GM12878 (cell line): ENCODE measurements at regions not wholly inside any gene's neighbourhood (a gene's known extent, or its start where the extent isn't known, plus 50 kb on each side); places are given as distances from the start of the nearest gene placed in this dataset.

Experiments used
- ATAC-seq: fragments of 200-7000 bp; cut with Tn5 transposase; 3 replicates; pipeline ENCODE4 v1.9.1; 2020; ENCODE audit warnings: mild to moderate bottlenecking, moderate library complexity
- BruUV-seq: library from RNA; stranded (reverse); fragments of 400-500 nt; replicated peaks from 2 replicates; lab custom pipeline; 2021; lab: Mats Ljungman, UMichigan
- CTCF ChIA-PET: fragments of 300-600 bp; sonication (Branson Sonifier 250); formaldehyde crosslinking; extraction: SDS; loops from one replicate; lab custom pipeline; 2021; ENCODE audit warnings: inconsistent platforms; lab: Yijun Ruan, JAX
- POLR2A ChIA-PET: fragments of 350-600 bp; formaldehyde crosslinking; extraction: SDS; loops from one replicate; lab custom pipeline; 2021; ENCODE audit warnings: inconsistent platforms; lab: Charles Lee
- RAD21 ChIA-PET: fragments of 300-600 bp; sonication (Branson Sonifier 250); formaldehyde crosslinking; loops from one replicate; lab custom pipeline; 2023; ENCODE audit warnings: antibody characterized with exemption; ENCODE audit not compliant: unreplicated experiment; lab: Charles Lee
- SMC1A ChIA-PET: fragments of 300-600 bp; sonication (Branson Sonifier 250); formaldehyde crosslinking; loops from one replicate; lab custom pipeline; 2023; ENCODE audit not compliant: unreplicated experiment, uncharacterized antibody; lab: Charles Lee
- DNase-seq: peaks from one replicate; pipeline ENCODE4 v3.0.0-alpha.2; 2011; ENCODE audit warnings: low read depth, low spot score
- FAIRE-seq: peaks from 3 replicates; lab custom pipeline; 2011; peaks lifted over from hg19 to GRCh38; lab: Jason Lieb, UNC
- H2AFZ ChIP-seq: 2 replicates; pipeline ENCODE4 v1.6.0; 2011; ENCODE audit warnings: low read depth, low read length, control low read depth; ENCODE audit not compliant: control insufficient read depth
- H3K27ac ChIP-seq: 2 replicates; pipeline ENCODE4 v1.5.1; 2011; ENCODE audit warnings: control low read depth; ENCODE audit not compliant: control insufficient read depth, insufficient read depth
- H3K27me3 ChIP-seq, 2 experiments: replicated peaks in 1 of 2; 2 replicates each; pipeline versions ENCODE4 v1.6.0 to v1.6.1; 2011; ENCODE audit warnings: low read length in 1 of 2; ENCODE audit not compliant: control insufficient read depth in 2 of 2, insufficient read depth in 2 of 2
- H3K36me3 ChIP-seq, 2 experiments: 2 replicates each; pipeline ENCODE4 v1.5.1; 2011; ENCODE audit warnings: low read length in 1 of 2; ENCODE audit not compliant: control insufficient read depth in 2 of 2, insufficient read depth in 2 of 2
- H3K4me1 ChIP-seq: 2 replicates; pipeline ENCODE4 v1.6.1; 2011; ENCODE audit warnings: mild to moderate bottlenecking, low read length, moderate library complexity, mixed read lengths; ENCODE audit not compliant: control insufficient read depth, insufficient read depth
- H3K4me2 ChIP-seq: 2 replicates; pipeline ENCODE4 v1.6.0; 2011; ENCODE audit warnings: control low read depth; ENCODE audit not compliant: control insufficient read depth, insufficient read depth
- H3K4me3 ChIP-seq: fragments of 200-600 bp; sonication (generic); 2 replicates; pipeline ENCODE4 v1.5.1; 2016
- H3K79me2 ChIP-seq: 2 replicates; pipeline ENCODE4 v1.6.0; 2011; ENCODE audit warnings: low read length; ENCODE audit not compliant: control insufficient read depth, insufficient read depth
- H3K9ac ChIP-seq: 2 replicates; pipeline ENCODE4 v1.8.0; 2011; ENCODE audit warnings: low read length, control low read depth, mixed read lengths; ENCODE audit not compliant: control insufficient read depth, insufficient read depth
- H3K9me3 ChIP-seq: replicated peaks from 3 replicates; pipeline ENCODE4 v1.5.1; 2011; ENCODE audit warnings: mild to moderate bottlenecking, low read length; ENCODE audit not compliant: control insufficient read depth, insufficient read depth
- H4K20me1 ChIP-seq: 2 replicates; pipeline ENCODE4 v1.6.0; 2011; ENCODE audit not compliant: control insufficient read depth, insufficient read depth
- BACH1 ChIP-seq: fragments of 450-650 bp; IDR thresholded peaks from 2 replicates; pipeline ENCODE4 v1.6.1; 2017; ENCODE audit warnings: mild to moderate bottlenecking, borderline replicate concordance
- BCL11A ChIP-seq: IDR thresholded peaks from 2 replicates; pipeline ENCODE4 v1.6.1; 2011; ENCODE audit warnings: low read depth, low read length
- CBFB ChIP-seq: IDR thresholded peaks from 2 replicates; pipeline ENCODE4 v1.6.1; 2016; ENCODE audit warnings: antibody characterized with exemption, low read depth
- E2F4 ChIP-seq: IDR thresholded peaks from 2 replicates; pipeline ENCODE4 v1.6.1; 2012; ENCODE audit warnings: low read depth, low read length, improper control_type of control experiment
- FOXM1 ChIP-seq: IDR thresholded peaks from 2 replicates; pipeline ENCODE4 v1.6.1; 2012; ENCODE audit warnings: low read depth, mild to moderate bottlenecking, inconsistent platforms, low read length, moderate library complexity
- IRF4 ChIP-seq: IDR thresholded peaks from 2 replicates; pipeline ENCODE4 v1.6.1; 2011; ENCODE audit warnings: low read depth, low read length
- MLLT1 ChIP-seq: fragments of 450-650 bp; IDR thresholded peaks from 2 replicates; pipeline ENCODE4 v1.6.1; 2016; ENCODE audit warnings: mild to moderate bottlenecking
- MTA2 ChIP-seq: fragments of 450-650 bp; IDR thresholded peaks from 2 replicates; pipeline ENCODE4 v1.6.1; 2016; ENCODE audit warnings: low read depth, mild to moderate bottlenecking, moderate library complexity
- RELB ChIP-seq: fragments of 450-650 bp; IDR thresholded peaks from 2 replicates; pipeline ENCODE4 v1.6.1; 2017; ENCODE audit warnings: low read depth, mild to moderate bottlenecking, moderate library complexity
- SIX5 ChIP-seq: IDR thresholded peaks from 2 replicates; pipeline ENCODE4 v1.6.1; 2011; ENCODE audit warnings: mild to moderate bottlenecking, low read depth, low read length, moderate library complexity; ENCODE audit not compliant: severe bottlenecking
- SKIL ChIP-seq: fragments of 450-650 bp; IDR thresholded peaks from 2 replicates; pipeline ENCODE4 v1.6.1; 2017; ENCODE audit warnings: mild to moderate bottlenecking, low read depth, inconsistent platforms; ENCODE audit not compliant: poor library complexity, severe bottlenecking
- SUPT20H ChIP-seq: IDR thresholded peaks from 2 replicates; pipeline ENCODE4 v1.6.1; 2011; ENCODE audit warnings: low read depth, mild to moderate bottlenecking, low read length, moderate library complexity, borderline replicate concordance; ENCODE audit not compliant: control insufficient read depth
- ZSCAN29 ChIP-seq: fragments of 450-650 bp; IDR thresholded peaks from 2 replicates; pipeline ENCODE4 v1.6.1; 2017; ENCODE audit warnings: mild to moderate bottlenecking, moderate library complexity
- WGBS: methylation state at CpG from one replicate; pipeline ENCODE4 v1.1.6; 2016; ENCODE audit warnings: low lambda C conversion rate; ENCODE audit not compliant: insufficient replicate concordance, insufficient coverage; ENCODE audit errors: missing lambda C conversion rate; 5-methylcytosine and 5-hydroxymethylcytosine counted together
- in situ Hi-C: fragments of 300-500 bp; cut with MboI; formaldehyde crosslinking; loops from 9 replicates; pipeline ENCODE4 v1.14.3; 2018; ENCODE audit warnings: mixed read lengths
- intact Hi-C: fragments of 100-400 bp; cut with micrococcal nuclease; formaldehyde crosslinking; loops from one replicate; pipeline ENCODE4 v1.14.2; 2022; ENCODE audit not compliant: unreplicated experiment
- TF ChIP-seq, protein P1 (sequence below): IDR thresholded peaks from 2 replicates; pipeline ENCODE4 v1.6.1; 2012; ENCODE audit warnings: mild to moderate bottlenecking, low read depth, low read length

DNA sequence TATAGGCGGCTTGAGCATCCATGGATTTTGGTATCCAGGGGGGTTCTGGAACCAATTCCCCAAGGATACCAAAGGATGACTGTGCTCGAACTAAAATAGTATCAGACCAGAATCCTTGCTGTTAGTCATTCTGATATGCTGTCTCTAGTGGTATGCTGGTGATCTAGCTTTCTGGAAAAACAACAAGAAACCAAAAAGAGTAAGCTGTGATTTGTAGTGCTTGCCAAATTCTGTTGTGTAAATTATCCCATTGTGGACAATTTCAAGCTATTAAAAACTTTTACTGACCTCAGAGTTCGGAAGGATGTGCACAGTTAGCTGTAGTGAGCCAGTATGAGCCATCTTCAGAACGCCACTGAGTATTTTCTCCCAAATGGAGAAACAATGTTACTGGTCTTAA is 99.0 kb upstream of the FBN2 start (continued):
- TF ChIP-seq SKIL, result no peak
- TF ChIP-seq CBFB, result no peak
- TF ChIP-seq, all 136 proteins: peak for 0

DNA sequence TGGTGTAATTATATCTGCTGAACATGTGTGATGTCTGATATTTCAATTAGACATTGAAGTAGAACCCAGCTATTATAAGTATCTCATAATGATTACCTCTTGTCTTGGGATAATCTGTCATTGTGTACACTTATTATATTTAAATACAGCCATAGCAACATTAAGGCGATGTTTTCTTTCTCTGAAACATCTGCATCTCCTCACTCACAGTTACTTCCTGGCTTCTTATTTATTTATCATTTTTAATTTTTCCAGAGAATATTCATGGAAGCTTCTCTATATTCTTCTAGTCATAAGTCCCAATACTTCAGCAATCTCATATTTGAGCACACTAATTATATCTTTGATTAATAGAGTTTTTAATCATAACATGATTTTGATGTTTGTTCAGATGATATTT is 103.8 kb upstream of the FBN2 start:
- 100% methylated on average over 1 of the region's 1 CpG for WGBS
- H3K27ac ChIP-seq, result no peak overlapping the region
- intact Hi-C loops, result no loop called here
- H3K79me2 ChIP-seq, result no peaks in the 10 kb centered on the region
- ChIA-PET CTCF (no interaction called here), RAD21 (no interaction called here), SMC1A (no interaction called here), POLR2A (no interaction called here)
- H3K9me3 ChIP-seq, result no peaks in the 10 kb centered on the region
- H3K4me3 ChIP-seq, result no peak overlapping the region
- no peak overlapping the region for H3K4me2 ChIP-seq
- no peak overlapping the region for H3K9ac ChIP-seq
- no peak for ATAC-seq
- H2AFZ ChIP-seq, result no peak overlapping the region
- no peak for DNase-seq
- in situ Hi-C loops, result no loop called here
- no peaks in the 10 kb centered on the region for H4K20me1 ChIP-seq
- no peaks in the 10 kb centered on the region for H3K4me1 ChIP-seq
- no peak for FAIRE-seq
- BruUV-seq, result no TSS peak
- H3K27me3 ChIP-seq, result no peaks in the 10 kb centered on the region
- no peaks in the 10 kb centered on the region for H3K36me3 ChIP-seq
- no peak for TF ChIP-seq E2F4
- TF ChIP-seq IRF4, result no peak
- no peak for TF ChIP-seq SIX5
- no peak for TF ChIP-seq BCL11A
- no peak for TF ChIP-seq MLLT1
- TF ChIP-seq MTA2, result no peak
- no peak for TF ChIP-seq ZSCAN29
- no peak for TF ChIP-seq SUPT20H
- TF ChIP-seq, protein P1, sequence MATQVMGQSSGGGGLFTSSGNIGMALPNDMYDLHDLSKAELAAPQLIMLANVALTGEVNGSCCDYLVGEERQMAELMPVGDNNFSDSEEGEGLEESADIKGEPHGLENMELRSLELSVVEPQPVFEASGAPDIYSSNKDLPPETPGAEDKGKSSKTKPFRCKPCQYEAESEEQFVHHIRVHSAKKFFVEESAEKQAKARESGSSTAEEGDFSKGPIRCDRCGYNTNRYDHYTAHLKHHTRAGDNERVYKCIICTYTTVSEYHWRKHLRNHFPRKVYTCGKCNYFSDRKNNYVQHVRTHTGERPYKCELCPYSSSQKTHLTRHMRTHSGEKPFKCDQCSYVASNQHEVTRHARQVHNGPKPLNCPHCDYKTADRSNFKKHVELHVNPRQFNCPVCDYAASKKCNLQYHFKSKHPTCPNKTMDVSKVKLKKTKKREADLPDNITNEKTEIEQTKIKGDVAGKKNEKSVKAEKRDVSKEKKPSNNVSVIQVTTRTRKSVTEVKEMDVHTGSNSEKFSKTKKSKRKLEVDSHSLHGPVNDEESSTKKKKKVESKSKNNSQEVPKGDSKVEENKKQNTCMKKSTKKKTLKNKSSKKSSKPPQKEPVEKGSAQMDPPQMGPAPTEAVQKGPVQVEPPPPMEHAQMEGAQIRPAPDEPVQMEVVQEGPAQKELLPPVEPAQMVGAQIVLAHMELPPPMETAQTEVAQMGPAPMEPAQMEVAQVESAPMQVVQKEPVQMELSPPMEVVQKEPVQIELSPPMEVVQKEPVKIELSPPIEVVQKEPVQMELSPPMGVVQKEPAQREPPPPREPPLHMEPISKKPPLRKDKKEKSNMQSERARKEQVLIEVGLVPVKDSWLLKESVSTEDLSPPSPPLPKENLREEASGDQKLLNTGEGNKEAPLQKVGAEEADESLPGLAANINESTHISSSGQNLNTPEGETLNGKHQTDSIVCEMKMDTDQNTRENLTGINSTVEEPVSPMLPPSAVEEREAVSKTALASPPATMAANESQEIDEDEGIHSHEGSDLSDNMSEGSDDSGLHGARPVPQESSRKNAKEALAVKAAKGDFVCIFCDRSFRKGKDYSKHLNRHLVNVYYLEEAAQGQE, result no peak
- no peak for TF ChIP-seq FOXM1
- TF ChIP-seq RELB, result no peak
- no peak for TF ChIP-seq BACH1
